Testis (tissue), 2 donors: ENCODE measurements at regions not wholly inside any gene's neighbourhood (a gene's known extent, or its start where the extent isn't known, plus 50 kb on each side); places are given as distances from the start of the nearest gene placed in this dataset.

Experiments used
- DNase-seq: peaks from one replicate; pipeline ENCODE4 v3.0.0-alpha.2; 2019
- H3K27ac ChIP-seq, 2 donors: fragments of 200-600 bp; sonication (generic); one replicate each; pipeline ENCODE4 v1.5.1; 2019
- H3K27me3 ChIP-seq: fragments of 200-600 bp; sonication (generic); one replicate; pipeline ENCODE4 v1.5.1; 2019
- H3K36me3 ChIP-seq: fragments of 200-600 bp; sonication (generic); one replicate; pipeline ENCODE4 v1.5.1; 2017; ENCODE audit warnings: low read depth; ENCODE audit errors: missing control alignments
- H3K4me1 ChIP-seq: fragments of 200-600 bp; sonication (generic); one replicate; pipeline ENCODE4 v1.5.1; 2019
- H3K4me3 ChIP-seq, 2 donors: fragments of 200-600 bp; sonication (generic); one replicate each; pipeline ENCODE4 v1.5.1; 2017 to 2019
- H3K9me3 ChIP-seq: fragments of 200-600 bp; sonication (generic); one replicate; pipeline ENCODE4 v1.5.1; 2017
- CTCF ChIP-seq, 3 experiments: fragments of 450-650 bp in 2 of 3; fragments of 200-600 bp in 1 of 3; sonication (generic) in 1 of 3; IDR thresholded peaks; one replicate each; pipeline ENCODE4 v1.5.1; 2016 to 2019; ENCODE audit warnings: antibody characterized with exemption in 3 of 3, mild to moderate bottlenecking in 2 of 3, moderate library complexity in 1 of 3
- POLR2A ChIP-seq: fragments of 450-650 bp; IDR thresholded peaks from one replicate; pipeline ENCODE4 v1.6.1; 2017; ENCODE audit warnings: antibody characterized with exemption, mild to moderate bottlenecking, moderate library complexity
- WGBS, 2 donors: methylation state at CpG; one replicate each; pipeline ENCODE4 v1.1.5; 2018; 5-methylcytosine and 5-hydroxymethylcytosine counted together
- intact Hi-C: fragments of 100-400 bp; cut with DNase I; formaldehyde crosslinking; loops from one replicate; pipeline ENCODE4 v1.15.1; 2023; ENCODE audit warnings: low total_unique reads

- Histone ChIP-seq H3K9me3 (no peaks in the 10 kb centered on the region), H3K27me3 (no peaks in the 10 kb centered on the region), H3K4me1 (no peaks in the 10 kb centered on the region), H3K27ac (no peak overlapping the region), H3K36me3 (no peaks in the 10 kb centered on the region), H3K4me3 (no peak overlapping the region)
- TF ChIP-seq CTCF (IDR thresholded peaks at IDR 0.05) (no peak), POLR2A (no peak)
- intact Hi-C loops = no loop called here
- DNase-seq = no peak
- 93 to 100% methylated on average over 1 of the region's 1 CpG for WGBS, 2 donors
Measured at GRCh38 chr1:199064971-199065370, 426.1 kb downstream of the PTPRC start.

GRCh38 chr1:199067483-199067882 lies 428.6 kb downstream of the PTPRC start:
- H3K9me3 ChIP-seq = no peaks in the 10 kb centered on the region
- no peaks in the 10 kb centered on the region for H3K27me3 ChIP-seq
- no peak overlapping the region for H3K27ac ChIP-seq
- no peak overlapping the region for H3K4me3 ChIP-seq
- no peak for DNase-seq
- H3K4me1 ChIP-seq = no peaks in the 10 kb centered on the region
- intact Hi-C loops = no loop called here
- TF ChIP-seq CTCF (IDR thresholded peaks at IDR 0.05) (no peak), POLR2A (no peak)
- no peaks in the 10 kb centered on the region for H3K36me3 ChIP-seq
- WGBS, 2 donors = 69 to 79% methylated on average over 2 of the region's 2 CpGs

GRCh38 chr1:199071080-199071479 lies 432.2 kb downstream of the PTPRC start:
- DNase-seq = no peak
- 92 to 94% methylated on average over 2 of the region's 2 CpGs for WGBS, 2 donors
- Histone ChIP-seq H3K27ac (no peak overlapping the region), H3K9me3 (no peaks in the 10 kb centered on the region), H3K27me3 (no peaks in the 10 kb centered on the region), H3K4me1 (no peaks in the 10 kb centered on the region), H3K36me3 (no peaks in the 10 kb centered on the region), H3K4me3 (no peak overlapping the region)
- TF ChIP-seq CTCF (IDR thresholded peaks at IDR 0.05) = no peak
- no peak for TF ChIP-seq POLR2A
- intact Hi-C loops = no loop called here

GRCh38 chr1:199073166-199073565 lies 434.3 kb downstream of the PTPRC start:
- intact Hi-C loops = no loop called here
- WGBS, 2 donors = 82 to 85% methylated on average over 1 of the region's 1 CpG

More at GRCh38 chr1:199073166-199073565, 434.3 kb downstream of the PTPRC start:
- no peaks in the 10 kb centered on the region for H3K27me3 ChIP-seq
- TF ChIP-seq POLR2A (no peak), CTCF (IDR thresholded peaks at IDR 0.05) (no peak)
- no peaks in the 10 kb centered on the region for H3K9me3 ChIP-seq
- H3K36me3 ChIP-seq = no peaks in the 10 kb centered on the region
- no peak overlapping the region for H3K27ac ChIP-seq
- no peak for DNase-seq
- H3K4me1 ChIP-seq = no peaks in the 10 kb centered on the region
- H3K4me3 ChIP-seq = no peak overlapping the region
